GM18508 (cell line): ENCODE measurements at regions not wholly inside any gene's neighbourhood (a gene's known extent, or its start where the extent isn't known, plus 50 kb on each side); places are given as distances from the start of the nearest gene placed in this dataset.

Experiments
- ATAC-seq: cut with Tn5 transposase; IDR thresholded peaks from one replicate; pipeline ENCODE4 v1.9.1; 2021; ENCODE audit warnings: moderate number of reproducible peaks; ENCODE audit not compliant: insufficient read depth, unreplicated experiment

DNA sequence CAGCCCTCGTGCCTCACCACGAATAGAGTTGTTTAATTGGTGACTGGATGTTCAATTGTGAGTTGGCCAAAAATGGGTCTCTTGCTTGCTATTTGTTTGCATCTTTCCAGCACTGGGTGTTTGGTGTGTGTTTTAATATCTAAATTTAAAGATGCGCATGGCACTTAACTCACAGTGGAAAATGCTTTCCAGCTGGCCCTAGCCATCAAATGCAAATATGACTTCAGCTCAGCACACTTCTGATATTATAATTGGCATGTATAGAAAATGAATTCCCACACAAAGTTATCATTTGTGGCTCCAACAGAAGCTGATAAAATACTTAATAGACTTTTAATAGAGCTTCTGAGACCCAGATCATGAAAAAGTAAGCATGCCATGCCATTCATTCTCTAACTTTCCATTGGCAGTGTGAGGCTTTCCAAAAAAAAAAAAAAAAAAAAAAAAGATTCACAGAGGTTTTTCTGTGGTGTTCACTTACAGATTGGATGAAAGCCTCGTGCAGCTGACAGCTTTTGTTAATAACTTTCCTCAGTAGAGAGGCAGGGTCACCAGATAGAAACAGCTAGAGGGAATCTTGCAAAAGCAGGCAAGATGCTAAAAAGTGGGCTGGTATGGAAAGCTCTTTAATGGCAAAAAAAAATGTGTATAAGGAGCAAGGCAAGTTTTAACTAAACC lies 425.2 kb downstream of the GALC start:
- ATAC-seq: no peak

DNA sequence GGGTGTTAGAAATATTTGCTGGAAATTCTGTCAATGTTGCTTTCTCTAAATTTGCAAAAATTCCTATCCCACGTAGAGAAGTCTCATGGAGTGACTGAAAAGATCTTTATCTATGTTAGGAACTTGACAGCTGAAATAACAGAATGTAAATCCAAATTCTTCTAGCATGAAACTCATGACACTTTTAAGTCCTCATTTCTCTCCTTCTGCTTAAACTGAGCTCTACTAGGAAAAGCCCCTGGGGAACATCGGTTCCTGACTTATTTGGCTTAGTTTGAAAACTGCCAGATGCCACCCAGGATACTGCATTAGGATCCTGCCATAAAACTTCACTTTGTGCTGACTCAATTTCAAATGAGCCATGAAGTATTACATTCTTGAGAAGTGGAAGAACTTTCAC lies 426.0 kb downstream of the GALC start:
- no peak for ATAC-seq

DNA sequence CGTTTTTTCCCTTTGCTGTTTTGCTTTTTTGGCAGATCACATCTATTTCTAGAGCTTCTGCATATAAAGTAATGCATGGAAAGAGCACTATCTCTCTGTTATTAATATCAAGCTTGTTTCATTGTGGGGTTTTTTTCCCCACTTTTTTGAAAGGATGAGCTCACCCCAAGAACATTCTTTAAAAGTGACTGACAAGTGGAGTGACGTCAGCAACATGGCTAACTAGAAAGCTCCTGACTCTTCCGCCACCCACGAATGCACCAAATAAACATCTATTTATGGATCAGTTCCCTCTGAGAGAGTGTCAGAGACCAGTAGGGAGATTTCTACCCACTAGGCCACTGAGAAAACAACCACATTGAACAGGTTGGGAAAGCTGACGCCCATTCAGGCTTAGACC lies 445.4 kb downstream of the GALC start:
- no peak for ATAC-seq

DNA sequence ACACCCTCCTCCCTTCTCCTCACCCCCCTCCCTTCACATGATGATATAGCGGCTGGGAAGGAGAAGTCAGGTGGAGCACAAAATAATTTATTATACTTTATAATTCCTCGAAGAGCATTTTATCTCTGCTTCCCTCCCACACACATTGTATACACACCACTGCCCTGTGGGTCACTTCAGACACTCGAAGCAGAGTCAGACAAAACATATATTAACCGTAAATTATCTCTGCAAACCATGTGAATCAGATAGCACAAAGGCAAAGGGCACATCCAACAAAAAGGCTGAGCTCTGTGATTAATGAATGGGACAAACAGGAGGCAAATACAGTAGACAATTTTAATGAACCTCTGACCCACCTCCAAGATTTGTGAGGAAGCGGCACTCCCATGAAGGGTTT lies 450.7 kb downstream of the GALC start:
- ATAC-seq: no peak

DNA sequence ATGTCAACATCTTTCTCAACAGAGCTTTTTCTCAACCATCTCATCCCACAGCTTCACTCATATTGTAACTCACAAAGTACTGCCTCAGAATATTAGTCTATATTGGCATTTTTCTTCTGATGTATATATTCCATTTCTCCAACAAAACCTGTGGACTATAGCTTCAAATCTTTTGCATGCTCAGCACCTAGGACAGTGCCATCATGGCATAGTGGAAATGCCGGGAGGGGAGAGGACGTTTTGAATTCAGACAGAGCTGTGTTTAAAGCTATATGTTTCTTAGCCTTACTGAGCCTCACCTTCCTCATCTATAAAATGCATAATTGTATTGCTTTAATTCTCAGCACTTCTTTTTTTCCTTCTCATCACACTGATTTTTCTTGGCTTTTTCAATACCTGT lies 452.6 kb downstream of the GALC start:
- ATAC-seq: no peak

DNA sequence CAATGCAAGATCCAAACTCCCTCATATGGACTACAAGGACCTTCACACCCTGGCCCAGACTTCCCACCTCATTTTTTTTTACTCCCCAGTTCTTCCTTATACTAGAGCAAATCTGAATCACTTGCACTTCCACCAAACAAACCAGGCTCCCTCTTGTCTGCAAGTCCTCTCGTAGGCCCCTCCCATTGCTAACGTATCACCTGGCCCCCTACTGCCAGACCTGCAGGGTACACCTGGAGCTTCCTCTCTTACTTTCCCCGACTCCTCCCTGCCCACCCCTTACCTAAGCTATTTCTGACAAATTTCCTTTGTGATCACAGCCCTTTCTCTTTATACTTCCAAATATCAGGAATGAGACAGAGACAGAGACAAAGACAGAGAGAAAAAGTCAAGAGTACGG lies 463.9 kb downstream of the GALC start:
- ATAC-seq: no peak

DNA sequence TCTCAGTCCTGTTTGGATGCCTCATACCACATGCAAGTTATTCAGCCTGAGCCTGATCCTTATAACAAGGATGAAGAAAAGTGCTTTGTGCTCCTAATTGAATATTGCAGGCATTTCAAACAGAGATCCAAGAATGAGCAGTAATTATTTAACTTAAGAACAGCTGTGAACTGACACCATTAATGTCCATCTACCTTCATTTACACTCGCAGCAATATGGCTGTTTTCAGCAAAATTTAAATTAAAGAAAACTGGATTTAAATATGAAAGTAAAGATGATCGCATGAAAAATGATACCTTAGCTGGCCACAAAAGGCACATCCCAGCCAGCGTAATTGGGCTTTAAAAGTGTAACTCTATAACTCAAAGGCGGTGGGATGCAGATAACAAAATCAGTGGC lies 466.3 kb downstream of the GALC start:
- ATAC-seq: no peak

DNA sequence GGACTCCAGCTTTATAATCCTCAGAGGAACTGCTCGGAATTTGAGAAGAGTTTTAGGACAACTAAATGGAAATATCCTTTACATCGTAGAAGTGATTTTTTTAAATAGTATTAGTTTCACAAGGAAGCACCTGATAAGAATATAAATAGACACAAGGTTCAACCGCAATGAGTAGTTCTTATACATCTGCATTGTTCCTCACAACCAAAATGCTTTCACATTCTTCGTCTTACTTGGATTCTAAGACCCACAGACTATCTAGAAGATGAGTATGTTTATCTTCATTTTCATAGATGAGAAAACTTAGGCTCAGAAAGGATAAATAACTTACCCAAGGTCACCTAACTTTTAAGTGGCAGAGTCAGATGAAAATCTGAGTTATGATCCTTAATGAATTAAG lies 469.0 kb downstream of the GALC start:
- no peak for ATAC-seq

DNA sequence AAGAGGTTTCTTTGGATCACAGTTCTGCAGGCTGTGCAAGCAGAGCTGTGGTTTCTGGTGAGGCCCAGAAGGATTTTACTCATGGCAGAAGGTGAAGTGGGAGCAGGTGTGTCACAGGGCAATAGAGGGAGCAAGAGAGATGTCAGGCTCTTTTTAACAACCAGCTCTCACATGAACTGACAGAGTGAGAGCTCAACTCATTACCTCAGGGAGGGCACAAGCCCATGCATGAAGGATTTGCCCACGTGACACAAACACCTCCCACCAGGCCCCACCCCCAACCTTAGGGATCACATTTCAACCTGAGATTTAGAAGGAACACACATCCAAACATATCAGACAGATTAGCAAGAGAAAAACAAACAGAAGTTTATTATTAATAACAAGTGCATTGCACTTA lies 470.4 kb downstream of the GALC start:
- ATAC-seq: no peak

DNA sequence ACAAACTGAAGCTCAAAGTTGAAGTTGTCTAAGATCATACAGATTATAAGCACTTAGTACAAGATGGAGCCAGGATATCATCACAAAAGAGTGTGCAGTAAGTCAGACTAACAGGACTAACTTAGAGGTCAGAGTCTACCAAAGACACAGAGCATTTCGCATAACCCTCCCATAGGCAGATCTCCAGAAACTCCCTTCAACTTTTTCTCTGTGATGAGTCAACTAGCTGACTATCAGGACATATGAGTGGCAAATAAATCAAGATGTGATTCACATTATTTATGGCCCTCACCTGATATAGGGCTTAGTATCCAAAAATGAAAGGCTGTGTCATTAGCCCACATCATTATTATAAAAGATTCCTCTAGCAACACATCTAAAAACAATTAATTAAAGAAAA lies 484.6 kb downstream of the GALC start:
- ATAC-seq: no peak

DNA sequence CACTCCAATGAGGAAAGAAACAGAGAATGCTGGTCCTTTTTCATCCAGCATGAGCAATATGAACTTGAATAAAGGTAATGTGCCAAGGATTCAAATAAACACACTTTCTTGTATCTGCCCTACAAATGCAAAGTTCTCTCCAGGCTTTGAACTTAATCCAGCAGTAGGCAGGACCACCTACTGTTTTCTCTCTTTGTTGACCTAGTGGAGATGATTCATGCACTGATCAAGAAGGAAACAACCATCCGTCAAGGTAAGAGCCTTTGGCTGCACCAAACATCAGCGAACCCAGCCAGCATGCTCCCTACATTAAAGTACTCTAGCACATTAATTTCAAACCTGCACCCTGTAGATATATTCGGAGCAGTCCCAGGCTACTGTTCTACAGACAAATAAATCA lies 489.3 kb downstream of the GALC start:
- no peak for ATAC-seq

DNA sequence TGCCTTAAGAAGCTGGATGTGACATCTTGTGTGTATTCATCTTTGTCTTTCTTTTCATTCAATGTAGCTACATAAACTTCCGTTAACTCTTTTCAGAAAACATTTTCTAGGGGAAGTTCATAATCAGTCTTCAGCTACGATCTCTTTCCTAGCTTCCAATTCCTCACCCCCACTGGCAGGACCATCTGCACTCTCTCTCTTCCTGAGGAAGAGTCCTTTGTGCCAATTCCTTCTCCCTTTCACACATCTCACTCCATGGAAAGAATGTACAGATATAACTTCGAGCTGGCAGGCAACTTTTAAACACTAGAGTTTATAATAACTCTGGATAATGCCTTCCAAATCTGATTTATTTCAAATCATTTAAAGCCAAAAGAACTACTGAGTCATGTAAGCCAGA lies 495.7 kb downstream of the GALC start:
- ATAC-seq: no peak

DNA sequence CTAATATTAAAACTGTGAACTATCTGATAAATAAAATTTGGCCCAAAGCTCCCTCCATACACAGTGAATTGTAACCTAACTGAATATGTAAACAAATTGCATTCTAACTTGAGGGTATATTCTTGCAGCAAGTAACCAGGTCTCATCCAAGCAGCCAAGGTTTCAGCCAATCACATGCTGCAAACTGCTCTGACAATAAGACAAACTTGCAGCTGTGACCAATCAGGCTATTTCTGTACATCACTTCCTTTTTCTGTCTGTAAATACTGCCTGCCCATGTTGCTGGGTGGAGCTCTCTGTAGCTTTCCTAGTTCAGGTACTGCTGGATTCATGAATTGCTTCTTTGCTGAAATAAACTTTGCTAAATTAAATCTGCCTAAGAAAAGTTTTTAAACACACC lies 499.0 kb downstream of the GALC start:
- no peak for ATAC-seq

DNA sequence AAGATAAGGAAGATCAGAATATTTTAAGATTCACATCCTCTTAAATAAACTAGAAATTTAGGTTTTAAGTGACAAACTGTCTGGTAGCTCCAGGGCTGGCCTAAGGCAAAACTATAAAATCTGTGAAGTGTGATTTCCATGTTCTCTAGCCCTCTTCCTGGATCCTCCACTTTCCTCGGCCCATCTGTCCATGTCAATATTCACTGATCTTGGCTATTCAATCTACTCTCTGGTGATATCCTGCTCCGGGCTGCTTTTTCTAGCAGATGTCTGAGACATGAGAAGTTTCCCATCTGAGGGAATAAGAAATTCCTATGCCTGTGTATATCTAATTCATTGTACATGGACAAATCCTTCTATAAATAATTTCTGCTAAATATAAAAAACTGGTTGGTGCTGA lies 500.4 kb downstream of the GALC start:
- no peak for ATAC-seq

DNA sequence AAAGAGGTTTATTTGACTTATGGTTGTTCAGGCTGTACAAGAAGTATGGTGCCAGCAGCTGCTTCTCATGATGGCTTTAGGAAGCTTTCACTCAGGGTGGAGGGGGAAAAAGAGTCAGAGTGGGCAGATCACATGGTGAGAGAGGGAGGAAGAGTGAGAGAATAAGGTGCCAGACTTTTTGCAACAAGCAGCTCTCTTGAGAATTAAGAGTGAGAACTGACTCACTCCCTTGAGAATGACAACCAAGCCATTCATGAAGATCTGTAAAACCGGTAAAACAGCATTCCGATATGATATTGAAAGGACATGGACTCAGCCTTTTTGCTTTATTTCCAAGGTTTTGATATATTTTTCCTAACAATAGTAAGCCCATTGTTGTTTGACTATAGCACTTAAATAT lies 501.2 kb downstream of the GALC start:
- no peak for ATAC-seq

DNA sequence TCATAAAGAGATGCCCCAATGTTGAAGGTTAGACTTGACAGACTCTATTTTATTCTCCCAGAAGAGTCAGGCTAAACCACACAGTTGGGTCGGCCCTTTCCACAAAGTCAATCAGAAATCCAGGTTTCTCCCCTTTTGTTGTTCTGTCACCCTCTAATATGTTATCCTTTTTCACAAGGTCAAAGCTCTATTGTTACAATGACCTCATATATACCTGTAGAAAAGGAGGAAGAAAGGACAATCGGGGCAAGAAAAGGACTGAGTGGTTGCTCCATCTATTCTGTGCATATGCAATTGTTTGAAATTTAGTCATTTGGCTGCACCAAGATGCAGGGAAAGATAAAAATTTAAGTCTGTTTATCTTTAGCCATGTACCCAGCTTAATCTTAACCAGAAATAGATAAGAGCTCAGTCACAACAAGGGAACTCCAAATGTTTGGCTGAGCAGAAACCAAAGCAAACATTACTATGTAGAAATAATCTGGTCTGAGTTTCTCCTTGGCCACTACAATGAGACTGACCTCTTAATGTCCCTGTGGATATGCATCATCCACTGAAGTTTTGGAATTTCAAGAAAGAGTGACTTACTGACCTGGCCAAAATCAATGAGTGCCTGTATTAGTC lies 503.7 kb downstream of the GALC start:
- no peak for ATAC-seq

DNA sequence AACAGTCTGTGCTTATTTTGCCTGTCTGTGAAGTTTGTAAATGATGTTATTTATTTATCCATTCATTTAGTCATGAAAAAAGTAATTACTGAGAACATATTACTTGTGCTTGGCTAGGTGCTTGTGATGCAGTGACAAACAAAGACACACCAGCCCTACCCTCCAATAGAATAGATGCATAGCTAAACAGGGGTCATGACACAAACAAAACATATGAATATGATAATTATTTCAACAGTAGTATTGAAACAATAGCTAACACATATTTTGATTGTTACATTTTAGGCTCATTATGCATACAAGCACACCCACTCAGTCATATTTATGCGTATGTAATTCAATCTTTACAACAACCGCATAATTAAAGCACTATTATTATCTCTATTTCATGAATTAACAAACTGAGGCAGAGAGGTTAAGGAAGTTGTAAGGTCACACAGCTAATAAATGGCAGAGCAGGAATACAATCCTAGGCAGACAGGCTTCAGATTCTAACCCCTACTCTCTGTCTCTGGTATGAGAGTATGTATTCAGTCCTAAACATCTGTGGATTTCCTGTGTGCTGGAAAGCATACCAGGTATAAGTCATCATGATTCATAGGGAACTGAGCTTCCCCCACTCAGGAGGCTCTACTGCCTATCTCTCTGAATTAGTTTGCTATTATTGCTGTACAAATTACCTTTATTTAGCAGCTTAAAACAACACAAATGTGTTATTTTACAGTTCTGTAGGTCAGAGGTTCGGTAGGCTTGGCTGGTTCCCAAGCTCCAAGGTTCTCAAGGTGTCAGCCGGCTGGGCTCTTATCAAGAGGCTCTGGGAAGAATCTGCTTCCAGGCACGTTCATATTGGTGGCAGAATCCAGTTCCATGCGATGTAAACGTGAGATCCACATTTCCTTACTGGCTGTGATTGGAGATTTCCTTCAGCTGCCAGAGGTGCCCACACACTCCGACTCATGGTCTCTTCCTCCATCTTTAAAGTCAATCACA lies 509.4 kb downstream of the GALC start:
- no peak for ATAC-seq

DNA sequence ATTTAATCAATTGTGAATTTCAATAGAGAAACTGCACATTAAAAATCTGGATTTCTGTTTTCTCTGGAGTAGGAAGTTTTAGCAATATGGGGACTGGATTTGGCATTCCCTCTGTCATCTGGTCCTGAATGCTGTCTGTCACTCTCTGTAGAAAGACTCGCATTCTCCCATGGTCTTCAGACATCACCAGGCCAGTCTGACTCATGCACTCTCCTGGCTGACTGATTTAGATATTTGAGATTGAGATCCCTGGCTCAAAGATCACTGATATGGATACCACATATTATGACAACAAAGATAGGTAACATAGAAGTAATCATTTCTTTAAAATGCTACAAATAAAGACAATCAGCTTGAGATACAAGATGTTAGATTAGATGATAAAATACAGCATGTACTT lies 524.5 kb downstream of the GALC start:
- ATAC-seq: no peak

DNA sequence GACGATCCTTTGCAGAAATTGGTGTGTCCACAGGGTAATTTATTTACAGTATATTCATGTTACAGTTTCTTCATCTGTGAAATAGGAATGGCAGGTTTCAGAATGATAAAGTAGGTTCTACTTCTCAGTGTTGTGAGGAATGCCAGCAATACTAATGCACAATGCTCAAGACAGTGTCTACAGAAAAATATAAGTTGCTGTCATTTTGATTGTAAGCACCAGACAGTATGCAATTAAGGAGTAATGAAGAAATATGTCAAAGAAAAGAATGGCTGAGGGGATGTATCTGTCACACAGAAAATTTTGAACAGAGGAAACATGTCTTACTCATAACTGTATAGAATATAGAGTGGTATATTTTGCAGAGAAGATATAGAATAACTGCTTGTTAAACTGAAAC lies 525.4 kb downstream of the GALC start:
- ATAC-seq: no peak

DNA sequence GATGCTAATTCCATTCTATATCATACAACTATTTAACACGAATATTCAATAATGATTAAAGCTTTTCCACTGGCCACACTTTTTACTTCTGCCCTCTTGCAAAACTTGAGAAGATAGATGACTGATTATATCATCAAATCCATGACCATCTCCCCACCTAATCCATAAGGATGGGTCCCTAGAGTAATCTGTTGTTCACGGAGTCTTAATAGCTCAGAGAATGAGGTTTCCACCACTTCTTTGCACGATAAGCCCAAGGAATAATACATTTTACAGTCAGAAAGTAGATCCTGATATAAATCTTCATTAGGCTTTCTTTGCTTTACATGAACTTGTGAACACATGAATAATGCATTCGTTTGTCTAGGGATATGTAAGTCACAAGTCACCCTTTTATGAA lies 527.2 kb downstream of the GALC start:
- no peak for ATAC-seq

DNA sequence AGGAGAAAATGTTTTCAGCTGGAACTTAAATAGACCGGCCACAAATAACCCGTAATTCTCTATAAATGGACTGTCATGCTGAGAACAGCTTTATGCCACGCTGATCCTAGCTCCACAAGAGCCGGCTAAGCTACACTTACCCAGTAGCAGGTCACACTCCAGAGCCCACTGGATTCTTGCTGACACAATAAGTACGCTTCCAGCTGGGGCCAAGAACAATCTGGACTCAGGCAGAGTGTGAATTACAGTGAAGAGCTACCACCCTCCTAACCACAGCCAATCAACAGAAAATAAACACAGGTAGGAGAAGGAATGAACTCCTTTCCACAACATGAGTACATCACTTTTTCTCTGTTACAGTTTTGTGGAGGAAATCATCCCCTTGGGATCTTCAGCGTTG lies 531.3 kb downstream of the GALC start:
- ATAC-seq: no peak
